Pancreas (tissue), 10 donors: ENCODE measurements at regions not wholly inside any gene's neighbourhood (a gene's known extent, or its start where the extent isn't known, plus 50 kb on each side); places are given as distances from the start of the nearest gene placed in this dataset.

ENCODE experiments used
- ATAC-seq, 4 donors: fragments of 200-7000 bp; cut with Tn5 transposase; one replicate each; pipeline versions ENCODE4 v1.8.0 to v1.9.1; 2020; ENCODE audit warnings: mild to moderate bottlenecking in 4 of 4, moderate library complexity in 4 of 4
- DNase-seq, 6 donors: peaks; one replicate each; pipeline ENCODE4 v3.0.0-alpha.2; 2020
- FAIRE-seq: peaks from 2 replicates; lab custom pipeline; 2012; peaks lifted over from hg19 to GRCh38; lab: Jason Lieb, UNC
- H3K27ac ChIP-seq, 4 donors: fragments of 200-600 bp; sonication (generic); 1 replicate in 3 of 4; 2 replicates in 1 of 4; pipeline versions ENCODE4 v1.5.0 to v1.8.0; 2020
- H3K27me3 ChIP-seq, 4 donors: fragments of 200-600 bp; one replicate each; pipeline ENCODE4 v1.8.0; 2021
- H3K36me3 ChIP-seq, 3 donors: fragments of 200-600 bp; sonication (generic) in 1 of 3; one replicate each; pipeline versions ENCODE4 v1.5.0 to v1.8.0; 2020 to 2021
- H3K4me1 ChIP-seq, 3 donors: fragments of 200-600 bp; one replicate each; pipeline ENCODE4 v1.8.0; 2021
- H3K4me3 ChIP-seq, 4 donors: fragments of 200-600 bp; sonication (generic) in 2 of 4; one replicate each; pipeline versions ENCODE4 v1.5.0 to v1.8.0; 2020 to 2021
- H3K9me3 ChIP-seq, 4 donors: fragments of 200-600 bp; one replicate each; pipeline ENCODE4 v1.8.0; 2021
- CTCF ChIP-seq, 4 donors: fragments of 200-600 bp; sonication (generic) in 3 of 4; IDR thresholded peaks; one replicate each; pipeline versions ENCODE4 v1.5.0 to v1.8.0; 2021; ENCODE audit warnings: antibody characterized with exemption in 4 of 4
- WGBS, 2 donors: extraction: QIAGEN DNeasy Blood & Tissue Kit; methylation state at CpG; one replicate each; pipeline ENCODE4 v1.1.7; 2013; 5-methylcytosine and 5-hydroxymethylcytosine counted together
- intact Hi-C, 3 donors: fragments of 100-400 bp; cut with DNase I; formaldehyde crosslinking; loops; one replicate each; pipeline versions ENCODE4 v1.11.1 to v1.14.2; 2022
- donor health status: healthy with polysubstance abuse.
- donor health status: DM: no; HTN: no; CAD: no; lungs with moderate emphysema.
- donor health status: DM: no; HTN: no; CAD: no.
- donor health status: control.
- donor health status: control.
- donor health status: Bipolar disorder and iron deficiency.
- donor health status: DM: yes; HTN: yes; CAD: no.
- donor health status: DM: no; HTN: no; CAD: no.
- donor health status: DM: no; HTN: no; CAD: no.
- donor health status: DM: yes; HTN: yes; CAD: no.

GRCh38 chr2:79253243-79253774 is 93.8 kb upstream of the REG3A start:
- ATAC-seq = no peak
- no peaks in the 10 kb centered on the region for H3K4me1 ChIP-seq
- no peak overlapping the region for H3K4me3 ChIP-seq
- intact Hi-C loops = no loop called here
- H3K36me3 ChIP-seq = no peaks in the 10 kb centered on the region
- no peak overlapping the region for H3K27ac ChIP-seq
- 59 to 74% methylated on average over 2 of the region's 2 CpGs for WGBS, 2 donors
- no peaks in the 10 kb centered on the region for H3K9me3 ChIP-seq
- TF ChIP-seq CTCF (IDR thresholded peaks at IDR 0.05) = no peak
- FAIRE-seq = no peak
- no peaks in the 10 kb centered on the region for H3K27me3 ChIP-seq
- no peak for DNase-seq

- H3K4me3 ChIP-seq = no peak overlapping the region
- H3K9me3 ChIP-seq = no peaks in the 10 kb centered on the region
- no peaks in the 10 kb centered on the region for H3K36me3 ChIP-seq
- 79 to 81% methylated on average over 5 of the region's 5 CpGs for WGBS, 2 donors
- no peak for TF ChIP-seq CTCF (IDR thresholded peaks at IDR 0.05)
- no peaks in the 10 kb centered on the region for H3K4me1 ChIP-seq
- H3K27ac ChIP-seq = no peak overlapping the region
- intact Hi-C loops = no loop called here
- FAIRE-seq (no peak), DNase-seq (no peak), ATAC-seq (no peak)
- no peaks in the 10 kb centered on the region for H3K27me3 ChIP-seq
Observed at GRCh38 chr2:79250656-79251055, 91.1 kb upstream of the REG3A start.

- intact Hi-C loops = no loop called here
- H3K27ac ChIP-seq = no peak overlapping the region
- no peak for TF ChIP-seq CTCF (IDR thresholded peaks at IDR 0.05)
- ATAC-seq = no peak
- no peak for FAIRE-seq
- H3K27me3 ChIP-seq = no peaks in the 10 kb centered on the region
- DNase-seq = no peak
- H3K9me3 ChIP-seq = no peaks in the 10 kb centered on the region
- no peaks in the 10 kb centered on the region for H3K4me1 ChIP-seq
- WGBS, 2 donors = 79 to 80% methylated on average over 1 of the region's 1 CpG
- no peak overlapping the region for H3K4me3 ChIP-seq
- H3K36me3 ChIP-seq = no peaks in the 10 kb centered on the region
Observed at GRCh38 chr2:79248776-79249175, 89.2 kb upstream of the REG3A start.

- Histone ChIP-seq H3K4me3 (no peak overlapping the region), H3K4me1 (no peaks in the 10 kb centered on the region), H3K36me3 (no peaks in the 10 kb centered on the region), H3K27ac (no peak overlapping the region), H3K9me3 (no peaks in the 10 kb centered on the region), H3K27me3 (no peaks in the 10 kb centered on the region)
- WGBS, 2 donors = 31 to 39% methylated on average over 2 of the region's 2 CpGs
- DNase-seq (no peak), ATAC-seq (peak in 3 of 4 donors; percentile 44 to 81 (median 71)), FAIRE-seq (no peak)
- intact Hi-C loops = no loop called here
- no peak for TF ChIP-seq CTCF (IDR thresholded peaks at IDR 0.05)
Observed at GRCh38 chr2:79235135-79235534, 75.6 kb upstream of the REG3A start.

GRCh38 chr2:79223539-79223938 is 64.0 kb upstream of the REG3A start:
- Histone ChIP-seq H3K27me3 (no peaks in the 10 kb centered on the region), H3K4me1 (peaks cover 0 to 13% (median 0%) of the 10 kb centered on the region in 3 donors), H3K9me3 (no peaks in the 10 kb centered on the region), H3K36me3 (no peaks in the 10 kb centered on the region), H3K4me3 (no peak overlapping the region), H3K27ac (no peak overlapping the region)
- TF ChIP-seq CTCF (IDR thresholded peaks at IDR 0.05) = no peak
- no peak for DNase-seq
- intact Hi-C loops = loop anchor here in 1 of 3 donors (10.0 kb wide), 1 partner anchor 641 kb away; no protein-coding TSS in a partner anchor
- ATAC-seq = no peak
- FAIRE-seq = no peak
